K562 (cell line): ENCODE measurements at regions not wholly inside any gene's neighbourhood (a gene's known extent, or its start where the extent isn't known, plus 50 kb on each side); places are given as distances from the start of the nearest gene placed in this dataset.

ENCODE experiments used
- ATAC-seq: fragments of 200-7000 bp; cut with Tn5 transposase; 3 replicates; pipeline ENCODE4 v1.9.1; 2020; ENCODE audit warnings: moderate library complexity
- BruUV-seq: library from RNA; stranded (reverse); fragments of 400-500 nt; replicated peaks from 2 replicates; lab custom pipeline; 2021; lab: Mats Ljungman, UMichigan
- CTCF ChIA-PET: fragments of 300-600 bp; formaldehyde crosslinking; extraction: SDS; loops from one replicate; lab custom pipeline; 2021; ENCODE audit warnings: low intra/inter-chr PET ratio; lab: Yijun Ruan, JAX
- POLR2A ChIA-PET: fragments of 300-600, 350-650 bp; sonication (Branson Sonifier 250); formaldehyde crosslinking; extraction: SDS; loops from one replicate; lab custom pipeline; 2021; ENCODE audit warnings: antibody characterized with exemption, inconsistent platforms; lab: Yijun Ruan, JAX
- DNase-seq, 4 experiments: peaks; one replicate each; pipeline versions ENCODE4 v3.0.0 to v3.0.0-alpha.2; 2011 to 2018; ENCODE audit warnings: low spot score in 3 of 4, mixed read lengths in 3 of 4; ENCODE audit errors: extremely low read depth in 1 of 4
- FAIRE-seq: peaks from 2 replicates; lab custom pipeline; 2011; peaks lifted over from hg19 to GRCh38; lab: Jason Lieb, UNC
- H2AFZ ChIP-seq: 2 replicates; pipeline ENCODE4 v1.6.0; 2011; ENCODE audit warnings: low read depth, low read length, control low read depth, inconsistent platforms
- H3K27ac ChIP-seq: fragments of 200-600 bp; 3 replicates; pipeline ENCODE4 v1.8.0; 2011; ENCODE audit warnings: low read depth, mild to moderate bottlenecking, control low read depth, inconsistent platforms, low read length, moderate library complexity, mixed read lengths; ENCODE audit errors: extremely low read depth
- H3K27me3 ChIP-seq, 2 experiments: fragments of 300-600 bp in 1 of 2; 2 replicates in 1 of 2; 3 replicates in 1 of 2; pipeline versions ENCODE4 v1.6.0 to v1.8.0; 2011; ENCODE audit warnings: inconsistent platforms in 2 of 2, low read length in 2 of 2, mild to moderate bottlenecking in 1 of 2, mixed read lengths in 1 of 2, moderate library complexity in 1 of 2; ENCODE audit not compliant: control insufficient read depth in 2 of 2, insufficient read depth in 2 of 2
- H3K36me3 ChIP-seq: fragments of 300-600 bp; 3 replicates; pipeline ENCODE4 v1.8.0; 2011; ENCODE audit warnings: mild to moderate bottlenecking, low read length, inconsistent platforms; ENCODE audit not compliant: control insufficient read depth, insufficient read depth
- H3K4me1 ChIP-seq, 2 experiments: fragments of 200-600 bp in 1 of 2; replicated peaks in 1 of 2; 2 replicates in 1 of 2; 3 replicates in 1 of 2; pipeline versions ENCODE4 v1.5.1 to v1.8.0; 2011; ENCODE audit warnings: inconsistent platforms in 2 of 2, low read length in 2 of 2, mild to moderate bottlenecking in 1 of 2, mixed read lengths in 1 of 2, moderate library complexity in 1 of 2; ENCODE audit not compliant: control insufficient read depth in 2 of 2, insufficient read depth in 2 of 2
- H3K4me2 ChIP-seq: 2 replicates; pipeline ENCODE4 v1.6.1; 2011; ENCODE audit warnings: low read length, control low read depth, inconsistent platforms, mixed read lengths; ENCODE audit not compliant: insufficient read depth
- H3K4me3 ChIP-seq: fragments of 200-600 bp; sonication (generic), shearing (Covaris generic); 2 replicates; pipeline ENCODE4 v1.5.1; 2016; ENCODE audit warnings: control low read depth, inconsistent platforms
- H3K79me2 ChIP-seq: fragments of 200-600 bp; 3 replicates; pipeline ENCODE4 v1.8.0; 2011; ENCODE audit warnings: low read length, inconsistent platforms; ENCODE audit not compliant: control insufficient read depth, insufficient read depth
- H3K9ac ChIP-seq, 2 experiments: 2 replicates each; pipeline versions ENCODE4 v1.6.0 to v1.6.1; 2011; ENCODE audit warnings: low read depth in 2 of 2, low read length in 2 of 2, control low read depth in 1 of 2, inconsistent platforms in 1 of 2, mild to moderate bottlenecking in 1 of 2, mixed read lengths in 1 of 2; ENCODE audit not compliant: insufficient read depth in 1 of 2
- H3K9me1 ChIP-seq: one replicate; pipeline ENCODE4 v1.6.0; 2011; ENCODE audit warnings: inconsistent platforms, mild to moderate bottlenecking, low read length, moderate library complexity; ENCODE audit not compliant: control insufficient read depth, insufficient read depth
- H3K9me3 ChIP-seq: replicated peaks from 2 replicates; pipeline ENCODE4 v1.5.1; 2011; ENCODE audit warnings: low read depth, low read length, inconsistent platforms; ENCODE audit not compliant: control insufficient read depth, insufficient read depth
- H4K20me1 ChIP-seq: replicated peaks from 2 replicates; pipeline ENCODE4 v1.6.1; 2011; ENCODE audit warnings: low read length, inconsistent platforms, mixed read lengths; ENCODE audit not compliant: control insufficient read depth, insufficient read depth
- BCOR ChIP-seq: fragments of 450-650 bp; IDR thresholded peaks from 2 replicates; pipeline ENCODE4 v1.6.1; 2016
- BRCA1 ChIP-seq, 2 experiments: fragments of 450-650 bp in 1 of 2; sonication (generic) in 1 of 2; formaldehyde crosslinking in 1 of 2; IDR thresholded peaks; 2 replicates each; pipeline versions ENCODE4 v1.5.0 to v1.6.1; 2017 to 2020; ENCODE audit warnings: mild to moderate bottlenecking in 1 of 2, missing genetic modification reagents in 1 of 2
- CREM ChIP-seq: IDR thresholded peaks from 2 replicates; pipeline ENCODE4 v1.6.1; 2014; ENCODE audit warnings: antibody characterized with exemption, low read depth
- MEF2A ChIP-seq: IDR thresholded peaks from 2 replicates; pipeline ENCODE4 v1.6.1; 2011; ENCODE audit warnings: low read depth, mild to moderate bottlenecking, low read length, moderate library complexity; ENCODE audit not compliant: control insufficient read depth
- NFYB ChIP-seq: IDR thresholded peaks from 2 replicates; pipeline ENCODE4 v1.6.1; 2011; ENCODE audit warnings: mild to moderate bottlenecking, moderate library complexity; ENCODE audit not compliant: insufficient read length; ENCODE audit errors: extremely low read depth
- PHF8 ChIP-seq: fragments of 200-600 bp; sonication (generic); IDR thresholded peaks from 2 replicates; pipeline ENCODE4 v1.6.1; 2012; ENCODE audit warnings: mixed run types, mild to moderate bottlenecking, inconsistent platforms, low read length, moderate library complexity, borderline replicate concordance
- RBM25 ChIP-seq: fragments of 200-400 bp; formaldehyde crosslinking; IDR thresholded peaks from 2 replicates; pipeline ENCODE4 v1.6.1; 2018; ENCODE audit warnings: low read length, low read depth, moderate library complexity; ENCODE audit not compliant: severe bottlenecking
- RREB1 ChIP-seq: fragments of 250-450 bp; sonication (Bioruptor Pico); IDR thresholded peaks from 2 replicates; pipeline ENCODE4 v1.4.0; 2020
- SPI1 ChIP-seq: IDR thresholded peaks from 2 replicates; pipeline ENCODE4 v1.6.1; 2011; ENCODE audit warnings: low read depth, low read length, control low read depth, borderline replicate concordance
- SRSF7 ChIP-seq: fragments of 200-400 bp; formaldehyde crosslinking; optimal IDR thresholded peaks from 2 replicates; pipeline ENCODE3; 2017; ENCODE audit warnings: mild to moderate bottlenecking, low read depth, low read length
- TCF15 ChIP-seq: fragments of 250-450 bp; sonication (Bioruptor Pico); IDR thresholded peaks from 2 replicates; pipeline ENCODE4 v1.8.0; 2022; ENCODE audit warnings: moderate library complexity, mild to moderate bottlenecking, inconsistent platforms
- TRIM24 ChIP-seq, 2 experiments: fragments of 450-650 bp; IDR thresholded peaks; 2 replicates each; pipeline ENCODE4 v1.6.1; 2016
- TSC22D4 ChIP-seq: fragments of 450-650 bp; IDR thresholded peaks from 2 replicates; pipeline ENCODE4 v1.6.1; 2016; ENCODE audit warnings: missing genetic modification characterization, missing biosample characterization, control low read depth
- ZNF717 ChIP-seq: fragments of 250-450 bp; sonication (Bioruptor Pico); IDR thresholded peaks from 2 replicates; pipeline ENCODE4 v1.5.0; 2021
- WGBS: fragments of 100-300 bp; shearing (Covaris generic); methylation state at CpG from one replicate; pipeline ENCODE4 v1.1.6; 2016; ENCODE audit warnings: low coverage, mixed read lengths; ENCODE audit not compliant: insufficient coverage; ENCODE audit errors: missing lambda C conversion rate; 5-methylcytosine and 5-hydroxymethylcytosine counted together
- in situ Hi-C: fragments of 300-500 bp; cut with MboI; formaldehyde crosslinking; loops from 4 replicates; pipeline ENCODE4 v1.15.0; 2018; ENCODE audit warnings: inconsistent platforms, mixed read lengths
- intact Hi-C: fragments of 100-400 bp; cut with micrococcal nuclease; formaldehyde crosslinking; loops from 2 replicates; pipeline ENCODE4 v1.14.2; 2022

GRCh38 chr1:168391851-168392681 lies 111.4 kb downstream of the TBX19 start:
- Histone ChIP-seq H3K9me3 (no peaks in the 10 kb centered on the region), H3K36me3 (no peaks in the 10 kb centered on the region)
- in situ Hi-C loops = no loop called here
- TF ChIP-seq MEF2A = no peak
- TF ChIP-seq BRCA1 (IDR thresholded peaks at IDR 0.05) = no peak
- TF ChIP-seq BRCA1 (CRISPR knock-in tag; IDR thresholded peaks at IDR 0.05) = no peak
- TF ChIP-seq SPI1 = peak; percentile 39; the same call in 1 of the 2 replicates
- no peak for TF ChIP-seq CREM
- no peak for TF ChIP-seq RREB1 (CRISPR knock-in tag)
- TF ChIP-seq TSC22D4 (tag) = 0 out of 2 replicates have a peak, but pooled peaks have one; percentile 53
- TF ChIP-seq TCF15 = no peak
- no peak for TF ChIP-seq RBM25
- TF ChIP-seq NFYB = no peak
- TF ChIP-seq SRSF7 = no peak
- TF ChIP-seq ZNF717 (CRISPR knock-in tag) = no peak
- TF ChIP-seq TRIM24 (IDR thresholded peaks at IDR 0.05) = no peak
- no peak for TF ChIP-seq BCOR
- TF ChIP-seq PHF8 = no peak
- TF ChIP-seq, all 486 proteins: peak for 2
- no peaks in the 10 kb centered on the region for H3K79me2 ChIP-seq
- no peaks in the 10 kb centered on the region for H3K27me3 ChIP-seq
- intact Hi-C loops = no loop called here
- 20% methylated on average over 8 of the region's 8 CpGs for WGBS
- no peak for DNase-seq
- peaks cover 9 to 16% of the 10 kb centered on the region in 2 experiments; a peak in 4 of 5 replicates for H3K4me1 ChIP-seq
- peak overlapping the region; percentile 21; the same call in 1 of the 2 replicates for H3K4me2 ChIP-seq
- POLR2A ChIA-PET = interaction anchor here (0.5 to 2.3 kb wide), 3 partner anchors 8 to 18 kb away, joined by 3 to 7 read pairs (median 5); no protein-coding TSS in a partner anchor
- H3K4me3 ChIP-seq = no peak overlapping the region
- peaks cover 4% of the 10 kb centered on the region for H3K9me1 ChIP-seq
- peak overlapping the region in 1 of 2 experiments; percentile 72; a peak in 1 of 4 replicates for H3K9ac ChIP-seq
- FAIRE-seq = no peak
- H4K20me1 ChIP-seq = no peaks in the 10 kb centered on the region
- BruUV-seq = no TSS peak
- peak overlapping the region; percentile 74 for H2AFZ ChIP-seq
- CTCF ChIA-PET = no interaction called here
- ATAC-seq = peak; percentile 25
- no peak overlapping the region for H3K27ac ChIP-seq
